GM12878 (cell line): ENCODE measurements at regions not wholly inside any gene's neighbourhood (a gene's known extent, or its start where the extent isn't known, plus 50 kb on each side); places are given as distances from the start of the nearest gene placed in this dataset.

Source experiments
- ATAC-seq: fragments of 200-7000 bp; cut with Tn5 transposase; 3 replicates; pipeline ENCODE4 v1.9.1; 2020; ENCODE audit warnings: mild to moderate bottlenecking, moderate library complexity
- BruUV-seq: library from RNA; stranded (reverse); fragments of 400-500 nt; replicated peaks from 2 replicates; lab custom pipeline; 2021; lab: Mats Ljungman, UMichigan
- CTCF ChIA-PET: fragments of 300-600 bp; sonication (Branson Sonifier 250); formaldehyde crosslinking; extraction: SDS; loops from one replicate; lab custom pipeline; 2021; ENCODE audit warnings: inconsistent platforms; lab: Yijun Ruan, JAX
- POLR2A ChIA-PET: fragments of 350-600 bp; formaldehyde crosslinking; extraction: SDS; loops from one replicate; lab custom pipeline; 2021; ENCODE audit warnings: inconsistent platforms; lab: Charles Lee
- RAD21 ChIA-PET: fragments of 300-600 bp; sonication (Branson Sonifier 250); formaldehyde crosslinking; loops from one replicate; lab custom pipeline; 2023; ENCODE audit warnings: antibody characterized with exemption; ENCODE audit not compliant: unreplicated experiment; lab: Charles Lee
- SMC1A ChIA-PET: fragments of 300-600 bp; sonication (Branson Sonifier 250); formaldehyde crosslinking; loops from one replicate; lab custom pipeline; 2023; ENCODE audit not compliant: unreplicated experiment, uncharacterized antibody; lab: Charles Lee
- DNase-seq: peaks from one replicate; pipeline ENCODE4 v3.0.0-alpha.2; 2011; ENCODE audit warnings: low read depth, low spot score
- FAIRE-seq: peaks from 3 replicates; lab custom pipeline; 2011; peaks lifted over from hg19 to GRCh38; lab: Jason Lieb, UNC
- H2AFZ ChIP-seq: 2 replicates; pipeline ENCODE4 v1.6.0; 2011; ENCODE audit warnings: low read depth, low read length, control low read depth; ENCODE audit not compliant: control insufficient read depth
- H3K27ac ChIP-seq: 2 replicates; pipeline ENCODE4 v1.5.1; 2011; ENCODE audit warnings: control low read depth; ENCODE audit not compliant: control insufficient read depth, insufficient read depth
- H3K27me3 ChIP-seq, 2 experiments: replicated peaks in 1 of 2; 2 replicates each; pipeline versions ENCODE4 v1.6.0 to v1.6.1; 2011; ENCODE audit warnings: low read length in 1 of 2; ENCODE audit not compliant: control insufficient read depth in 2 of 2, insufficient read depth in 2 of 2
- H3K36me3 ChIP-seq, 2 experiments: 2 replicates each; pipeline ENCODE4 v1.5.1; 2011; ENCODE audit warnings: low read length in 1 of 2; ENCODE audit not compliant: control insufficient read depth in 2 of 2, insufficient read depth in 2 of 2
- H3K4me1 ChIP-seq: 2 replicates; pipeline ENCODE4 v1.6.1; 2011; ENCODE audit warnings: mild to moderate bottlenecking, low read length, moderate library complexity, mixed read lengths; ENCODE audit not compliant: control insufficient read depth, insufficient read depth
- H3K4me2 ChIP-seq: 2 replicates; pipeline ENCODE4 v1.6.0; 2011; ENCODE audit warnings: control low read depth; ENCODE audit not compliant: control insufficient read depth, insufficient read depth
- H3K4me3 ChIP-seq: fragments of 200-600 bp; sonication (generic); 2 replicates; pipeline ENCODE4 v1.5.1; 2016
- H3K79me2 ChIP-seq: 2 replicates; pipeline ENCODE4 v1.6.0; 2011; ENCODE audit warnings: low read length; ENCODE audit not compliant: control insufficient read depth, insufficient read depth
- H3K9ac ChIP-seq: 2 replicates; pipeline ENCODE4 v1.8.0; 2011; ENCODE audit warnings: low read length, control low read depth, mixed read lengths; ENCODE audit not compliant: control insufficient read depth, insufficient read depth
- H3K9me3 ChIP-seq: replicated peaks from 3 replicates; pipeline ENCODE4 v1.5.1; 2011; ENCODE audit warnings: mild to moderate bottlenecking, low read length; ENCODE audit not compliant: control insufficient read depth, insufficient read depth
- H4K20me1 ChIP-seq: 2 replicates; pipeline ENCODE4 v1.6.0; 2011; ENCODE audit not compliant: control insufficient read depth, insufficient read depth
- BRCA1 ChIP-seq: IDR thresholded peaks from 2 replicates; pipeline ENCODE4 v1.6.1; 2011; ENCODE audit warnings: low read depth, low read length, improper control_type of control experiment
- CHD1 ChIP-seq: IDR thresholded peaks from 2 replicates; pipeline ENCODE4 v1.6.1; 2012; ENCODE audit warnings: low read depth, low read length, improper control_type of control experiment
- EGR1 ChIP-seq, 2 experiments: IDR thresholded peaks; 1 replicate in 1 of 2; 2 replicates in 1 of 2; pipeline ENCODE4 v1.6.1; 2011 to 2012; ENCODE audit warnings: low read depth in 2 of 2, low read length in 2 of 2, borderline replicate concordance in 1 of 2, mild to moderate bottlenecking in 1 of 2, moderate library complexity in 1 of 2
- HDAC6 ChIP-seq: fragments of 200-600 bp; sonication (generic); IDR thresholded peaks from one replicate; pipeline ENCODE4 v1.8.0; 2017; ENCODE audit warnings: antibody characterized with exemption; ENCODE audit not compliant: unreplicated experiment
- POLR2AphosphoS5 ChIP-seq: IDR thresholded peaks from 2 replicates; pipeline ENCODE4 v1.6.1; 2011; ENCODE audit warnings: mild to moderate bottlenecking, low read length, inconsistent platforms
- RAD51 ChIP-seq: fragments of 450-650 bp; IDR thresholded peaks from 2 replicates; pipeline ENCODE4 v1.6.1; 2016; ENCODE audit warnings: moderate library complexity, mild to moderate bottlenecking, inconsistent platforms
- RFX5 ChIP-seq: IDR thresholded peaks from 2 replicates; pipeline ENCODE4 v1.6.1; 2011; ENCODE audit warnings: low read depth, low read length, improper control_type of control experiment
- SUPT20H ChIP-seq: IDR thresholded peaks from 2 replicates; pipeline ENCODE4 v1.6.1; 2011; ENCODE audit warnings: low read depth, mild to moderate bottlenecking, low read length, moderate library complexity, borderline replicate concordance; ENCODE audit not compliant: control insufficient read depth
- WGBS: methylation state at CpG from one replicate; pipeline ENCODE4 v1.1.6; 2016; ENCODE audit warnings: low lambda C conversion rate; ENCODE audit not compliant: insufficient replicate concordance, insufficient coverage; ENCODE audit errors: missing lambda C conversion rate; 5-methylcytosine and 5-hydroxymethylcytosine counted together
- in situ Hi-C: fragments of 300-500 bp; cut with MboI; formaldehyde crosslinking; loops from 9 replicates; pipeline ENCODE4 v1.14.3; 2018; ENCODE audit warnings: mixed read lengths
- intact Hi-C: fragments of 100-400 bp; cut with micrococcal nuclease; formaldehyde crosslinking; loops from one replicate; pipeline ENCODE4 v1.14.2; 2022; ENCODE audit not compliant: unreplicated experiment
- TF ChIP-seq, protein P1 (sequence below): IDR thresholded peaks from 2 replicates; pipeline ENCODE4 v1.6.1; 2012; ENCODE audit warnings: low read depth, low read length, improper control_type of control experiment

DNA sequence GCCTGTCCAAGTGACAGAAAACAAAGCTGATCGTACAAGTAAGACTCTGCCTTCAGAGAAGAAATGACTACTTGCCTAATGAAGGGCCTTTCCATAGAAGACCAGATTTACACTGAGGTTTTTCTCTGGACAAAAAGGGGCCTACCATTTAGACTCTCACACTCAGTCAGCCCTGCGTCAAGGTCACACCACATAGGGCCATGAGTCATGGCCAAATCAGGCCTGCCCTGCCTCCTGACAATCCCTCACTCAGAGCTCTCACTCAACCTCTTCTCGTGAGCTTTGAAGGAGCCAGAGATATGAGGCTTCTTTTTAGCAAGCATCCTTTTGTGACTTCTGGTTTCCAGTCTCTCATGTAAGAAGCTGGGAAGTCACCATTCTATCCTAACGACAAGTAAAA is 68.1 kb upstream of the NMNAT3 start:
- Histone ChIP-seq H3K27me3 (no peaks in the 10 kb centered on the region), H3K9me3 (no peaks in the 10 kb centered on the region), H3K27ac (no peak overlapping the region), H3K4me1 (no peaks in the 10 kb centered on the region)
- CTCF ChIA-PET, result no interaction called here
- DNase-seq (no peak), ATAC-seq (peak; percentile 68)
- in situ Hi-C loops, result no loop called here
- intact Hi-C loops, result no loop called here
- 28% methylated on average over 4 of the region's 4 CpGs for WGBS
- TF ChIP-seq HDAC6, result no peak
- TF ChIP-seq POLR2AphosphoS5, result no peak
- no peak for TF ChIP-seq SUPT20H
- no peak for TF ChIP-seq RAD51
- no peak for TF ChIP-seq BRCA1
- no peak for TF ChIP-seq EGR1 (IDR thresholded peaks at IDR 0.05; ENCODE audit: borderline replicate concordance in 1 of 2, low read depth in 2 of 2, low read length in 2 of 2)
- no peak for TF ChIP-seq CHD1
- TF ChIP-seq RFX5, result no peak
- TF ChIP-seq, protein P1, sequence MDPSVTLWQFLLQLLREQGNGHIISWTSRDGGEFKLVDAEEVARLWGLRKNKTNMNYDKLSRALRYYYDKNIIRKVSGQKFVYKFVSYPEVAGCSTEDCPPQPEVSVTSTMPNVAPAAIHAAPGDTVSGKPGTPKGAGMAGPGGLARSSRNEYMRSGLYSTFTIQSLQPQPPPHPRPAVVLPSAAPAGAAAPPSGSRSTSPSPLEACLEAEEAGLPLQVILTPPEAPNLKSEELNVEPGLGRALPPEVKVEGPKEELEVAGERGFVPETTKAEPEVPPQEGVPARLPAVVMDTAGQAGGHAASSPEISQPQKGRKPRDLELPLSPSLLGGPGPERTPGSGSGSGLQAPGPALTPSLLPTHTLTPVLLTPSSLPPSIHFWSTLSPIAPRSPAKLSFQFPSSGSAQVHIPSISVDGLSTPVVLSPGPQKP, result no peak
- TF ChIP-seq, all 136 proteins: peak for 0
- ChIA-PET POLR2A (no interaction called here), SMC1A (interaction anchor here (0.7 kb wide), 1 partner anchor 9 kb away, joined by 3 read pairs; no protein-coding TSS in a partner anchor), RAD21 (no interaction called here)
- H3K36me3 ChIP-seq, result no peaks in the 10 kb centered on the region
- no peak overlapping the region for H3K9ac ChIP-seq
- no peaks in the 10 kb centered on the region for H3K79me2 ChIP-seq
- BruUV-seq, result no TSS peak
- no peak overlapping the region for H2AFZ ChIP-seq
- no peaks in the 10 kb centered on the region for H4K20me1 ChIP-seq
- H3K4me3 ChIP-seq, result no peak overlapping the region
- H3K4me2 ChIP-seq, result no peak overlapping the region
- no peak for FAIRE-seq
